Mucosa of descending colon (tissue), 3 donors: ENCODE measurements at regions not wholly inside any gene's neighbourhood (a gene's known extent, or its start where the extent isn't known, plus 50 kb on each side); places are given as distances from the start of the nearest gene placed in this dataset.

ENCODE experiments used
- ATAC-seq: fragments of 200-7000 bp; cut with Tn5 transposase; one replicate; pipeline ENCODE4 v1.9.1; 2020; ENCODE audit warnings: mild to moderate bottlenecking, moderate library complexity
- DNase-seq, 3 donors: peaks; one replicate each; pipeline ENCODE4 v3.0.0-alpha.2; 2020
- H3K36me3 ChIP-seq: fragments of 200-600 bp; one replicate; pipeline ENCODE4 v1.8.0; 2021; ENCODE audit warnings: low read depth, mild to moderate bottlenecking
- H3K4me1 ChIP-seq: fragments of 200-600 bp; one replicate; pipeline ENCODE4 v1.8.0; 2021; ENCODE audit warnings: low read depth, mild to moderate bottlenecking
- H3K4me3 ChIP-seq: fragments of 200-600 bp; one replicate; pipeline ENCODE4 v1.8.0; 2021; ENCODE audit warnings: mild to moderate bottlenecking
- H3K9me3 ChIP-seq: fragments of 200-600 bp; one replicate; pipeline ENCODE4 v1.8.0; 2021; ENCODE audit warnings: mild to moderate bottlenecking
- intact Hi-C, 2 donors: fragments of 100-400 bp; cut with DNase I in 1 of 2; cut with micrococcal nuclease in 1 of 2; formaldehyde crosslinking; loops; one replicate each; pipeline versions ENCODE4 v1.11.0 to v1.11.1; 2022; cut with DNase I, micrococcal nuclease
- TF ChIP-seq, protein P1 (sequence below): fragments of 200-600 bp; IDR thresholded peaks from one replicate; pipeline ENCODE4 v1.8.0; 2022; ENCODE audit warnings: antibody characterized with exemption, mild to moderate bottlenecking
- donor health status: DM: no; HTN: no; CAD: no; lungs with moderate emphysema.
- donor health status: DM: no; HTN: no; CAD: no.
- donor health status: DM: no; HTN: yes; CAD: no.

DNA sequence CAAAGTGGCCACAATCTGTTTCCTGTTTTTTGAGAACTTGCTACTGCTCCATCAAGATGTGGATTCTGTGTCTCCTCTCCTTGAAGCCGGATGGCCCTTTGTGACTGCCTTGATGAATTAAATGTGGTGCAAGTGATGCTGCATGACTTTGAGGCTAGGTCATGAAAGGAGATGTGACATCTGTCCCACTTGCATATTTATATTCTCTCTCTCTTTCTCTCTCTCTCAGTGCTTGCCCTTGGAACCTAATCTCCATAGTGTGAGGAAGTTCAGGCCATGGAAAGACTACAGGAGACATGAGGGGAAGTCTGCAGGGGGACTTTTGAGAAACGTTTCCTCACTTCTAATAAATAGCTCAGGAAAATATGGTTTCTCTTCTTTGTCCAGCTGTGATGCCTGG, 50.0 kb upstream of the ADPGK start:
- intact Hi-C loops = no loop called here
- ATAC-seq (no peak), DNase-seq (no peak)
- H3K4me3 ChIP-seq = no peak overlapping the region
- TF ChIP-seq, protein P1, sequence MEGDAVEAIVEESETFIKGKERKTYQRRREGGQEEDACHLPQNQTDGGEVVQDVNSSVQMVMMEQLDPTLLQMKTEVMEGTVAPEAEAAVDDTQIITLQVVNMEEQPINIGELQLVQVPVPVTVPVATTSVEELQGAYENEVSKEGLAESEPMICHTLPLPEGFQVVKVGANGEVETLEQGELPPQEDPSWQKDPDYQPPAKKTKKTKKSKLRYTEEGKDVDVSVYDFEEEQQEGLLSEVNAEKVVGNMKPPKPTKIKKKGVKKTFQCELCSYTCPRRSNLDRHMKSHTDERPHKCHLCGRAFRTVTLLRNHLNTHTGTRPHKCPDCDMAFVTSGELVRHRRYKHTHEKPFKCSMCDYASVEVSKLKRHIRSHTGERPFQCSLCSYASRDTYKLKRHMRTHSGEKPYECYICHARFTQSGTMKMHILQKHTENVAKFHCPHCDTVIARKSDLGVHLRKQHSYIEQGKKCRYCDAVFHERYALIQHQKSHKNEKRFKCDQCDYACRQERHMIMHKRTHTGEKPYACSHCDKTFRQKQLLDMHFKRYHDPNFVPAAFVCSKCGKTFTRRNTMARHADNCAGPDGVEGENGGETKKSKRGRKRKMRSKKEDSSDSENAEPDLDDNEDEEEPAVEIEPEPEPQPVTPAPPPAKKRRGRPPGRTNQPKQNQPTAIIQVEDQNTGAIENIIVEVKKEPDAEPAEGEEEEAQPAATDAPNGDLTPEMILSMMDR = no peak
- H3K9me3 ChIP-seq = no peaks in the 10 kb centered on the region
- H3K36me3 ChIP-seq = no peaks in the 10 kb centered on the region
- no peaks in the 10 kb centered on the region for H3K4me1 ChIP-seq
